K562 (cell line): ENCODE measurements at regions not wholly inside any gene's neighbourhood (a gene's known extent, or its start where the extent isn't known, plus 50 kb on each side); places are given as distances from the start of the nearest gene placed in this dataset.

Source experiments
- HDAC3 ChIP-seq: fragments of 450-650 bp; IDR thresholded peaks from 2 replicates; pipeline ENCODE4 v1.6.1; 2018; ENCODE audit warnings: borderline replicate concordance, mild to moderate bottlenecking, moderate library complexity; ENCODE audit not compliant: partially characterized antibody
- RFX5 ChIP-seq: IDR thresholded peaks from 2 replicates; pipeline ENCODE4 v1.6.1; 2011; ENCODE audit warnings: low read depth, mild to moderate bottlenecking, improper control_type of control experiment, low read length
- TF ChIP-seq, protein P1 (sequence below): sonication (generic); formaldehyde crosslinking; IDR thresholded peaks from 2 replicates; pipeline ENCODE4 v1.9.0; 2022; ENCODE audit warnings: mild to moderate bottlenecking, missing genetic modification reagents
- TF ChIP-seq, protein P2 (sequence below), 3 experiments: IDR thresholded peaks in 2 of 3; conservative IDR thresholded peaks in 1 of 3; 2 replicates each; pipeline ENCODE4 v1.5.1; 2011 to 2012; ENCODE audit warnings: low read length in 3 of 3, mild to moderate bottlenecking in 3 of 3, control low read depth in 2 of 3, improper control_type of control experiment in 1 of 3, inconsistent platforms in 1 of 3, low read depth in 1 of 3, mixed read lengths in 1 of 3, moderate library complexity in 1 of 3; ENCODE audit not compliant: insufficient read depth in 2 of 3

DNA sequence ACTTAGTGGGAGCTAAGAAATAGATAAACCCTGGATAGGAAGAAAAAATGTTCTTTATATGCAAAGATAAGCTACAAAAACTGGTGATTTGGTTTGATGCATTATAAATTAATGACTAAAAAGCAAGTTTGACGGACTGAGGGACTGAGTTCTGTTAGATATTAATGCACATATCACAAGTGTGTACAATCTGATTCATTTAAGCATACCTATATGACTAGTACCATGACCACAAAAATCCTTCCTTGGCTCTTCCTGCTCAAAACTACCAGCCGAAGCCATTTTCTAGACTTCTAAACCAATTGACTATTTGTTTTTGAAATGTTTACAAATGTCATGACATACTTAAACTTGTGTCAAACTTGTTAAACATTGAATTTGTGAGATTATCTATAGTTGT, 374.5 kb upstream of the MON1B start:
- TF ChIP-seq, protein P1, sequence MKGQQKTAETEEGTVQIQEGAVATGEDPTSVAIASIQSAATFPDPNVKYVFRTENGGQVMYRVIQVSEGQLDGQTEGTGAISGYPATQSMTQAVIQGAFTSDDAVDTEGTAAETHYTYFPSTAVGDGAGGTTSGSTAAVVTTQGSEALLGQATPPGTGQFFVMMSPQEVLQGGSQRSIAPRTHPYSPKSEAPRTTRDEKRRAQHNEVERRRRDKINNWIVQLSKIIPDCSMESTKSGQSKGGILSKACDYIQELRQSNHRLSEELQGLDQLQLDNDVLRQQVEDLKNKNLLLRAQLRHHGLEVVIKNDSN (CRISPR knock-in tag), result no peak
- TF ChIP-seq RFX5 (no peak), HDAC3 (no peak)
- TF ChIP-seq, protein P2, sequence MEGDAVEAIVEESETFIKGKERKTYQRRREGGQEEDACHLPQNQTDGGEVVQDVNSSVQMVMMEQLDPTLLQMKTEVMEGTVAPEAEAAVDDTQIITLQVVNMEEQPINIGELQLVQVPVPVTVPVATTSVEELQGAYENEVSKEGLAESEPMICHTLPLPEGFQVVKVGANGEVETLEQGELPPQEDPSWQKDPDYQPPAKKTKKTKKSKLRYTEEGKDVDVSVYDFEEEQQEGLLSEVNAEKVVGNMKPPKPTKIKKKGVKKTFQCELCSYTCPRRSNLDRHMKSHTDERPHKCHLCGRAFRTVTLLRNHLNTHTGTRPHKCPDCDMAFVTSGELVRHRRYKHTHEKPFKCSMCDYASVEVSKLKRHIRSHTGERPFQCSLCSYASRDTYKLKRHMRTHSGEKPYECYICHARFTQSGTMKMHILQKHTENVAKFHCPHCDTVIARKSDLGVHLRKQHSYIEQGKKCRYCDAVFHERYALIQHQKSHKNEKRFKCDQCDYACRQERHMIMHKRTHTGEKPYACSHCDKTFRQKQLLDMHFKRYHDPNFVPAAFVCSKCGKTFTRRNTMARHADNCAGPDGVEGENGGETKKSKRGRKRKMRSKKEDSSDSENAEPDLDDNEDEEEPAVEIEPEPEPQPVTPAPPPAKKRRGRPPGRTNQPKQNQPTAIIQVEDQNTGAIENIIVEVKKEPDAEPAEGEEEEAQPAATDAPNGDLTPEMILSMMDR (IDR thresholded peaks at IDR 0.05 in 2 of 3, conservative IDR thresholded peaks at IDR 0.05 in 1 of 3; ENCODE audit: insufficient read depth in 2 of 3, low read depth in 1 of 3, low read length in 3 of 3), result no peak
